Lower leg skin (tissue), 4 donors: ENCODE measurements at regions not wholly inside any gene's neighbourhood (a gene's known extent, or its start where the extent isn't known, plus 50 kb on each side); places are given as distances from the start of the nearest gene placed in this dataset.
"Not testable (repeated sequence)": the region's sequence is repeated elsewhere in the genome, so short reads cannot be mapped to it uniquely, and the experiment has no call there.

Experiments
- DNase-seq, 2 donors: peaks; one replicate each; pipeline ENCODE4 v3.0.0-alpha.2; 2019; ENCODE audit warnings: low spot score in 2 of 2
- H3K4me3 ChIP-seq: fragments of 200-600 bp; sonication (generic); 2 replicates; pipeline ENCODE4 v1.5.1; 2017; ENCODE audit warnings: mild to moderate bottlenecking, low read depth; ENCODE audit not compliant: poor library complexity, severe bottlenecking
- CTCF ChIP-seq, 3 donors: fragments of 450-650 bp; IDR thresholded peaks; one replicate each; pipeline ENCODE4 v1.5.1; 2016; ENCODE audit warnings: antibody characterized with exemption in 3 of 3, mild to moderate bottlenecking in 3 of 3, moderate library complexity in 2 of 3
- POLR2A ChIP-seq, 2 donors: fragments of 450-650 bp; IDR thresholded peaks; one replicate each; pipeline ENCODE4 v1.6.1; 2016 to 2017; ENCODE audit warnings: antibody characterized with exemption in 2 of 2, mild to moderate bottlenecking in 1 of 2, moderate library complexity in 1 of 2
- WGBS, 2 donors: methylation state at CpG; one replicate each; pipeline ENCODE4 v1.1.5; 2018; 5-methylcytosine and 5-hydroxymethylcytosine counted together
- intact Hi-C: fragments of 100-400 bp; cut with DNase I; formaldehyde crosslinking; loops from one replicate; pipeline ENCODE4 v1.15.0; 2023; ENCODE audit warnings: low total_unique reads

GRCh38 chr12:25707056-25707455 lies 154.0 kb upstream of the LMNTD1 start:
- TF ChIP-seq CTCF (IDR thresholded peaks at IDR 0.05): no peak
- TF ChIP-seq POLR2A (IDR thresholded peaks at IDR 0.05): no peak
- DNase-seq: no peak
- H3K4me3 ChIP-seq: no peak overlapping the region
- intact Hi-C loops: no loop called here

GRCh38 chr12:25708661-25709060 lies 155.6 kb upstream of the LMNTD1 start:
- WGBS, 2 donors: 83 to 89% methylated on average over 2 of the region's 2 CpGs
- intact Hi-C loops: no loop called here
- DNase-seq: no peak
- no peak overlapping the region for H3K4me3 ChIP-seq
- no peak for TF ChIP-seq POLR2A (IDR thresholded peaks at IDR 0.05)
- no peak for TF ChIP-seq CTCF (IDR thresholded peaks at IDR 0.05)

GRCh38 chr12:25710128-25710527 lies 157.0 kb upstream of the LMNTD1 start:
- DNase-seq: no peak
- TF ChIP-seq CTCF (IDR thresholded peaks at IDR 0.05) (no peak), POLR2A (IDR thresholded peaks at IDR 0.05) (no peak)
- intact Hi-C loops: no loop called here
- H3K4me3 ChIP-seq: no peak overlapping the region
- 56 to 58% methylated on average over 2 of the region's 2 CpGs for WGBS, 2 donors

DNA sequence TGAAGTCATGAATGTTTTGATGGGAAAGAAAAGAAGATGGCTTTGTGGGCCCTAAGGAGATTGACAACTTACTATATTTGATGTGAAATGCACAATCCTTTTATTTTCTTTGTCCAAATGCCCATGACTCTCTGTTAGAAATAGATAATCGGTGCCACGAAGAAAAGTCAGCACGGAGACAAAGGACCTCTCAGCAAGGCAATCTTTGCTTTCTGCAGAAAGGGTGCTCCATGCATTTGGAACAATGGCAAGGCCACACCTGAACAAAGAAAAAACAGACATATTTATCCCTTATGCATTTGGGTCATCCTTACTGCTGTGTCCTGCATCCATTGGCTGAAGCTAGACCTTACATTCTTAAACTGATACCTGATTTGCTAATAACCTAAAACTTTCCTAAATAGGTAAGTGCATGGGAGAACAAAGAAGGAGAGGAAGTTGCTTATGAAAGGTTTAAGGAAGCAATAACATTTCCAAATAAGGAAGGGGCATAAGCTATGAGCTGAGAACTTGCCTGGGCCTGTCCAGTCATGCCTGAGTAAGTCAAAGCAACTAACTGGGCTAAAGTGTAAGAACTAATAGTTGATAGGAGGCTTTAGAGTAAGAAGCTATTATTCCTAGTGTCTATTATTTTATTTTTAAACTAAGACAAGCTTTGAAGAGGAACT lies 158.0 kb upstream of the LMNTD1 start:
- WGBS, 2 donors: 95 to 98% methylated on average over 3 of the region's 3 CpGs

GRCh38 chr12:25712169-25712568 lies 159.1 kb upstream of the LMNTD1 start:
- TF ChIP-seq CTCF (IDR thresholded peaks at IDR 0.05) (no peak), POLR2A (IDR thresholded peaks at IDR 0.05) (no peak)
- intact Hi-C loops: no loop called here
- DNase-seq: no peak
- WGBS, 2 donors: 89% methylated on average over 8 of the region's 8 CpGs
- no peak overlapping the region for H3K4me3 ChIP-seq

More for the DNA sequence above, 158.0 kb upstream of the LMNTD1 start:
- DNase-seq, H3K4me3 ChIP-seq, intact Hi-C loops: not testable (repeated sequence)

DNA sequence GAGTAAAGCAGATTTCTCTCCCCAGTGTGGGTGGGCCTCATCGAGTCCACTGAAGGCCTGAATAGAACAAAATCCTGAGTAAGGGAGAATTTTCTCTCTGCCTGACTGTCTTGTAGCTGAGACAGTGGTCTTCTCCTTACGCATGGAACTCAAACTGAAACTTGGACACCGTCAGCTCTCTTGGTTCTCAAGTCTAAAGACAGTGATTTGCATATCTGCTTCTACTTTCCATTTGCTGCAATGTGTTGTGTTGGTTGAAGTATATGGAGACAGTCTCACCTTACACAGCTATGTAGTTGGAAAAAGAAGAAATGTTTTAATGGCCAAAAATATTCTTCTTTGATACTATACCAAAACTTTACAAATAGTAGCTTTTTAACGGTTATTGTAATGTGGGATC lies 160.2 kb upstream of the LMNTD1 start:
- DNase-seq: no peak
- WGBS, 2 donors: 89 to 93% methylated on average over 4 of the region's 4 CpGs
- intact Hi-C loops: no loop called here
- TF ChIP-seq POLR2A (IDR thresholded peaks at IDR 0.05): no peak
- TF ChIP-seq CTCF (IDR thresholded peaks at IDR 0.05): no peak
- no peak overlapping the region for H3K4me3 ChIP-seq
